Gastrocnemius medialis (tissue), 4 donors: ENCODE measurements at regions not wholly inside any gene's neighbourhood (a gene's known extent, or its start where the extent isn't known, plus 50 kb on each side); places are given as distances from the start of the nearest gene placed in this dataset.
A peak's percentile ranks its signal among the peaks of the same experiment; 100 is the strongest.
"Not testable (repeated sequence)": the region's sequence is repeated elsewhere in the genome, so short reads cannot be mapped to it uniquely, and the experiment has no call there.

Source experiments
- ATAC-seq, 2 donors: fragments of 150-250 bp; one replicate each; pipeline ENCODE4 v1.9.1; 2016
- DNase-seq, 2 donors: peaks; one replicate each; pipeline ENCODE4 v3.0.0-alpha.2; 2019
- H3K27ac ChIP-seq, 4 donors: fragments of 200-600 bp; sonication (generic); 1 replicate in 1 of 4; 2 replicates in 3 of 4; pipeline ENCODE4 v1.5.1; 2016 to 2018; ENCODE audit warnings: mild to moderate bottlenecking in 2 of 4, moderate library complexity in 1 of 4
- H3K27me3 ChIP-seq, 3 donors: fragments of 200-600 bp; sonication (generic) in 2 of 3; 1 replicate in 1 of 3; 2 replicates in 2 of 3; pipeline versions ENCODE4 v1.5.1 to v1.6.0; 2016 to 2019; ENCODE audit warnings: mild to moderate bottlenecking in 1 of 3, moderate library complexity in 1 of 3
- H3K36me3 ChIP-seq, 2 donors: fragments of 200-600 bp; sonication (generic) in 1 of 2; one replicate each; pipeline ENCODE4 v1.5.1; 2017 to 2018
- H3K4me1 ChIP-seq, 2 donors: fragments of 200-600 bp; sonication (generic) in 1 of 2; one replicate each; pipeline ENCODE4 v1.5.1; 2016 to 2017; ENCODE audit warnings: mild to moderate bottlenecking in 2 of 2
- H3K4me3 ChIP-seq, 4 donors: fragments of 200-600 bp; sonication (generic) in 3 of 4; 1 replicate in 1 of 4; 2 replicates in 3 of 4; pipeline ENCODE4 v1.5.1; 2016 to 2019; ENCODE audit warnings: mild to moderate bottlenecking in 2 of 4
- H3K9me3 ChIP-seq, 3 donors: fragments of 200-600 bp; sonication (generic) in 2 of 3; 1 replicate in 1 of 3; 2 replicates in 2 of 3; pipeline ENCODE4 v1.5.1; 2016 to 2019
- CTCF ChIP-seq, 5 experiments: fragments of 450-650 bp in 3 of 5; fragments of 200-600 bp in 2 of 5; sonication (generic) in 2 of 5; IDR thresholded peaks in 4 of 5; conservative IDR thresholded peaks in 1 of 5; 1 replicate in 4 of 5; 2 replicates in 1 of 5; pipeline ENCODE4 v1.5.1; 2016 to 2019; ENCODE audit warnings: antibody characterized with exemption in 5 of 5, mild to moderate bottlenecking in 3 of 5, moderate library complexity in 3 of 5
- POLR2A ChIP-seq, 2 donors: fragments of 450-650 bp; IDR thresholded peaks; one replicate each; pipeline ENCODE4 v1.6.1; 2017; ENCODE audit warnings: antibody characterized with exemption in 2 of 2, mild to moderate bottlenecking in 2 of 2, moderate library complexity in 2 of 2
- in situ Hi-C, 4 donors: fragments of 200-750 bp; cut with MboI; loops; one replicate each; pipeline versions ENCODE4 v1.15.0 to v1.8.0; 2017; ENCODE audit warnings: low sequenced_read_pairs in 4 of 4
- intact Hi-C: fragments of 100-400 bp; cut with DNase I; formaldehyde crosslinking; loops from one replicate; pipeline ENCODE4 v1.15.1; 2023; ENCODE audit warnings: low total_unique reads

GRCh38 chr17:77337150-77337549 is 196.4 kb downstream of the SEC14L1 start:
- H3K9me3 ChIP-seq = no peaks in the 10 kb centered on the region
- H3K27ac ChIP-seq = no peak overlapping the region
- TF ChIP-seq CTCF (IDR thresholded peaks at IDR 0.05 in 4 of 5, conservative IDR thresholded peaks at IDR 0.05 in 1 of 5) = no peak
- TF ChIP-seq POLR2A (IDR thresholded peaks at IDR 0.05) = no peak
- in situ Hi-C loops = loop anchor here in 1 of 4 donors (10.0 kb wide), 1 partner anchor 98 kb away; no protein-coding TSS in a partner anchor
- ATAC-seq (no peak), DNase-seq (no peak)
- H3K4me1 ChIP-seq = peaks cover 2 to 30% of the 10 kb centered on the region in 2 donors
- H3K4me3 ChIP-seq = no peak overlapping the region
- no peaks in the 10 kb centered on the region for H3K27me3 ChIP-seq
- H3K36me3 ChIP-seq = no peaks in the 10 kb centered on the region
- intact Hi-C loops = no loop called here

GRCh38 chr17:77341069-77341541 is 200.3 kb downstream of the SEC14L1 start:
- no peak overlapping the region for H3K4me3 ChIP-seq
- intact Hi-C loops (no loop called here), in situ Hi-C loops (loop anchor here in 1 of 4 donors (5.0 kb wide), 1 partner anchor 151 kb away; no protein-coding TSS in a partner anchor)
- peaks cover 7 to 25% of the 10 kb centered on the region in 2 donors for H3K4me1 ChIP-seq
- no peaks in the 10 kb centered on the region for H3K9me3 ChIP-seq
- H3K36me3 ChIP-seq = no peaks in the 10 kb centered on the region
- TF ChIP-seq POLR2A (IDR thresholded peaks at IDR 0.05) = no peak
- TF ChIP-seq CTCF (IDR thresholded peaks at IDR 0.05 in 4 of 5, conservative IDR thresholded peaks at IDR 0.05 in 1 of 5) = no peak
- DNase-seq = no peak
- H3K27ac ChIP-seq = no peak overlapping the region
- ATAC-seq = no peak
- H3K27me3 ChIP-seq = no peaks in the 10 kb centered on the region

DNA sequence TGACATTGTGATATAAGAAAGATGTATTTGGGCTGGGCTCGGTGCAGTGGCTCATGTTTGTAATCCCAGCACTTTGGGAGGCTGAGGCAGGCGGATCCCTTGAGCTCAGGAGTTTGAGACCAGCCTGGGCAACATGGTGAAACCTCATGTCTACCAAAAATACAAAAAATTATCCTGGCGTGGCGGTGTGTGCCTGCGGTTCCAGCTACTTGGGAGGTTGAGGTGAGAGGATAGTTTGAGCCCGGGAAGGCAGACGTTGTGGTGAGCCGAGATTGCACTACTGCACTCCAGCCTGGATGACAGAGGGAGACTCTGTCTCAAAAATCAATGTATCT is 201.9 kb downstream of the SEC14L1 start:
- H3K36me3 ChIP-seq, DNase-seq, ATAC-seq, intact Hi-C loops, H3K27me3 ChIP-seq, H3K4me3 ChIP-seq, H3K9me3 ChIP-seq: not testable (repeated sequence)
- in situ Hi-C loops = loop anchor here in 1 of 4 donors (5.0 kb wide), 1 partner anchor 150 kb away; no protein-coding TSS in a partner anchor
- Histone ChIP-seq H3K4me1 (peaks cover 7 to 25% of the 10 kb centered on the region in 2 donors), H3K27ac (peak overlapping the region in 1 of 4 donors; percentile 19)

GRCh38 chr17:77343031-77343800 is 202.4 kb downstream of the SEC14L1 start:
- no peak for DNase-seq
- in situ Hi-C loops = loop anchor here in 1 of 4 donors (5.0 kb wide), 1 partner anchor 149 kb away; no protein-coding TSS in a partner anchor

More at GRCh38 chr17:77343031-77343800, 202.4 kb downstream of the SEC14L1 start:
- ATAC-seq = no peak
- intact Hi-C loops = no loop called here
- Histone ChIP-seq H3K9me3 (no peaks in the 10 kb centered on the region), H3K27ac (no peak overlapping the region), H3K4me1 (peaks cover 7 to 25% of the 10 kb centered on the region in 2 donors), H3K36me3 (no peaks in the 10 kb centered on the region), H3K4me3 (no peak overlapping the region), H3K27me3 (no peaks in the 10 kb centered on the region)
- TF ChIP-seq POLR2A (IDR thresholded peaks at IDR 0.05) = no peak
- no peak for TF ChIP-seq CTCF (IDR thresholded peaks at IDR 0.05 in 4 of 5, conservative IDR thresholded peaks at IDR 0.05 in 1 of 5)
